ENCODE measurements at regions not wholly inside any gene's neighbourhood (a gene's known extent, or its start where the extent isn't known, plus 50 kb on each side); places are given as distances from the start of the nearest gene placed in this dataset.

DNA sequence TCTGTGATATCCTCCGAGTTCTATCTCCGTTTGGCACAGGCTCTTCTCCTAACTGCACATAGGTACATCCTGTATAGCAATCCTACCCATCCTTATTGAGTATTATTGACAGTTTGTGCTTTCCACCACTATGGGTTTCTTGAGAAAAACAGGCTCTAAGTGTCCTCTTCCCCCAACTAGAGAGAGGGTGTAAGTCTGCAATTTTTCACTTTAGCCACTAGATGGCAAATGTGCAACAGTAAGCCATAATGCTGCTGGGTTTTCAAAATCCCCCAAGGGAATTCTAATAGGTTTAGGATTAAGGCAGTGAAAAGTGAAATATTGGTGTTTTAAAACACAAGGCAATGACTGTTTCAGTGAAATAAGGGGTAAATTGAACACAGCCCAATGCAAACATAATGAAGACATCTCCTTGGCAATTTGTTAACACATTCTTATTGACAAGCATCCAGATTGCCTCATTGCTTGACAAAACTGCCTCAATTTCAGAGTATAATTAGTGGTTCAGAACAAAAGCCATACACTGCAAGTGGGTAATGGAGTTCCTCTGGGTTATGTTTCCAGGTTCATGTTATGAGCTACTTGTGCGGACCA lies 239.0 kb upstream of the HTR2C start:
- Histone ChIP-seq H3K9me3 (ENCODE audit: low read length) (no peaks in the 10 kb centered on the region), H3K36me3 (ENCODE audit: insufficient read depth, low read length) (no peaks in the 10 kb centered on the region), H3K27ac (ENCODE audit: low read depth, low read length, poor library complexity, severe bottlenecking) (no peak overlapping the region), H3K27me3 (ENCODE audit: insufficient read depth, low read length) (no peaks in the 10 kb centered on the region), H3K9me2 (ENCODE audit: low read depth, low read length) (no peaks in the 10 kb centered on the region), H4K20me1 (ENCODE audit: insufficient read depth, low read length) (no peaks in the 10 kb centered on the region), H2AFZ (ENCODE audit: low read length) (no peak overlapping the region), H3K79me2 (ENCODE audit: insufficient read depth, low read length) (no peaks in the 10 kb centered on the region), H3K9ac (ENCODE audit: low read length) (no peak overlapping the region), H3K4me3 (ENCODE audit: low read depth, low read length, poor library complexity, severe bottlenecking) (no peak overlapping the region), H3F3A (ENCODE audit: insufficient read depth, low read length) (no peaks in the 10 kb centered on the region), H3K4me2 (ENCODE audit: low read length) (no peak overlapping the region), H3K4me1 (ENCODE audit: insufficient read depth, low read length, severe bottlenecking) (no peaks in the 10 kb centered on the region)
- TF ChIP-seq, protein P1, sequence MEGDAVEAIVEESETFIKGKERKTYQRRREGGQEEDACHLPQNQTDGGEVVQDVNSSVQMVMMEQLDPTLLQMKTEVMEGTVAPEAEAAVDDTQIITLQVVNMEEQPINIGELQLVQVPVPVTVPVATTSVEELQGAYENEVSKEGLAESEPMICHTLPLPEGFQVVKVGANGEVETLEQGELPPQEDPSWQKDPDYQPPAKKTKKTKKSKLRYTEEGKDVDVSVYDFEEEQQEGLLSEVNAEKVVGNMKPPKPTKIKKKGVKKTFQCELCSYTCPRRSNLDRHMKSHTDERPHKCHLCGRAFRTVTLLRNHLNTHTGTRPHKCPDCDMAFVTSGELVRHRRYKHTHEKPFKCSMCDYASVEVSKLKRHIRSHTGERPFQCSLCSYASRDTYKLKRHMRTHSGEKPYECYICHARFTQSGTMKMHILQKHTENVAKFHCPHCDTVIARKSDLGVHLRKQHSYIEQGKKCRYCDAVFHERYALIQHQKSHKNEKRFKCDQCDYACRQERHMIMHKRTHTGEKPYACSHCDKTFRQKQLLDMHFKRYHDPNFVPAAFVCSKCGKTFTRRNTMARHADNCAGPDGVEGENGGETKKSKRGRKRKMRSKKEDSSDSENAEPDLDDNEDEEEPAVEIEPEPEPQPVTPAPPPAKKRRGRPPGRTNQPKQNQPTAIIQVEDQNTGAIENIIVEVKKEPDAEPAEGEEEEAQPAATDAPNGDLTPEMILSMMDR (IDR thresholded peaks at IDR 0.05; ENCODE audit: low read length), result peak; percentile 57; the same call in 1 of the 2 replicates
- TF ChIP-seq EZH2 (IDR thresholded peaks at IDR 0.05; ENCODE audit: borderline replicate concordance, low read length), result no peak

DNA sequence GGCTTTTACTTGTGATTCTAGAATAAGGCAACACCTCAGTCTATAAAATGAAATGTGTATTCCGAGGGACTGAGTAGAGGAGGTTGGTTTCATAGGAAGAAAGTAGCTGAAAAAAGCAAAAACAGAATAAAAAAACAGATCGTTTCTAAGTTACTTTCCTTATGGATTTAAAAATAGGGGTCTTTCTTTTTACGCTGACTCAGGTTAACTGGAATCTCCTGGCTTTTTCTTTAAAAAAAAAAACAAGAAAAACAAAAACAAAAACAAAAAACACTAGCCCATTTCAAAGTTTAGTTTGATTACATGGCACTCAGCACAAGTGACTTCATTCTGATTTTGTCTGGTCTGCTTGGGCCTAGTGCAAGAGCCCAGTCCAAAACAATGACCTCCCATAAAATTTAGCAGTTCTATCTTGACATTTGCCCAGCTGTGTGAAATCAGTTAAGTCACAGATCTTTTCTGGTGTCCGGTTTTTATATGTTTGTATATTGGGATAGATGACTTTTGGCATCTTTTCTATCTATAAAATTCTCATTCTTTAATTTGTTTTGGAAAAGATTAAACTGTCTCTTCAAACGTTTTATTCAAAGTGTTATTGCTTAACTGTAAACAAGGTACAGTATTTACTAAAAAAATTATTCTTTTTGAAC lies 222.7 kb upstream of the HTR2C start:
- no peak overlapping the region for H3K9ac ChIP-seq (ENCODE audit: low read length)
- no peaks in the 10 kb centered on the region for H3K4me1 ChIP-seq (ENCODE audit: insufficient read depth, low read length, severe bottlenecking)
- H2AFZ ChIP-seq (ENCODE audit: low read length), result no peak overlapping the region
- no peak overlapping the region for H3K27ac ChIP-seq (ENCODE audit: low read depth, low read length, poor library complexity, severe bottlenecking)
- H3K36me3 ChIP-seq (ENCODE audit: insufficient read depth, low read length), result no peaks in the 10 kb centered on the region
- H3K4me2 ChIP-seq (ENCODE audit: low read length), result no peak overlapping the region
- no peaks in the 10 kb centered on the region for H3F3A ChIP-seq (ENCODE audit: insufficient read depth, low read length)
- no peaks in the 10 kb centered on the region for H3K79me2 ChIP-seq (ENCODE audit: insufficient read depth, low read length)
- H3K4me3 ChIP-seq (ENCODE audit: low read depth, low read length, poor library complexity, severe bottlenecking), result no peak overlapping the region
- no peak for TF ChIP-seq EZH2 (IDR thresholded peaks at IDR 0.05; ENCODE audit: borderline replicate concordance, low read length)
- TF ChIP-seq, protein P1 (IDR thresholded peaks at IDR 0.05; ENCODE audit: low read length), result no peak
- H3K9me3 ChIP-seq (ENCODE audit: low read length), result no peaks in the 10 kb centered on the region
- H4K20me1 ChIP-seq (ENCODE audit: insufficient read depth, low read length), result no peaks in the 10 kb centered on the region
- no peaks in the 10 kb centered on the region for H3K9me2 ChIP-seq (ENCODE audit: low read depth, low read length)
- no peaks in the 10 kb centered on the region for H3K27me3 ChIP-seq (ENCODE audit: insufficient read depth, low read length)

DNA sequence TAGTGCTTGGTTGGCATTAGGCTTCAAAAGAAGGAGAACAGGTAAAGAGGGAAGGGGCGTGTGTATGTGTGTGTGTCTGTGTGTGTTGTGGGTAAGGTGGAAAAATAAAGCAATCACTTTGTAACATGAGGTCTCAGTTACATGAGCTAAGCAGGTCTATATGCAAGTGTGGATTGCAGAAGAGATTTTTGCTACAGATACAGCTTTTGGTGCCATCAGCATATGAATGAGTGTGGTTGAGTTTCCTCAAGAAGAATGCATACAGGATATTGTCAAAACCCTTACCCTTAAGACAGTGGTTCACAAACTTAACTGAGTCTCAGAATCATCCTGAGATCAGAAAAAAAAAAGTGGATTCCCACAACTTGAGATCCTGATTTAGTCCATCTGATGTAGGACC lies 220.5 kb upstream of the HTR2C start:
- Histone ChIP-seq H3K9me2 (ENCODE audit: low read depth, low read length) (no peaks in the 10 kb centered on the region), H2AFZ (ENCODE audit: low read length) (no peak overlapping the region), H3K4me2 (ENCODE audit: low read length) (no peak overlapping the region), H3K4me1 (ENCODE audit: insufficient read depth, low read length, severe bottlenecking) (no peaks in the 10 kb centered on the region), H3K9ac (ENCODE audit: low read length) (no peak overlapping the region), H3F3A (ENCODE audit: insufficient read depth, low read length) (no peaks in the 10 kb centered on the region), H4K20me1 (ENCODE audit: insufficient read depth, low read length) (no peaks in the 10 kb centered on the region), H3K9me3 (ENCODE audit: low read length) (no peaks in the 10 kb centered on the region), H3K36me3 (ENCODE audit: insufficient read depth, low read length) (no peaks in the 10 kb centered on the region), H3K79me2 (ENCODE audit: insufficient read depth, low read length) (no peaks in the 10 kb centered on the region), H3K27me3 (ENCODE audit: insufficient read depth, low read length) (no peaks in the 10 kb centered on the region), H3K4me3 (ENCODE audit: low read depth, low read length, poor library complexity, severe bottlenecking) (no peak overlapping the region), H3K27ac (ENCODE audit: low read depth, low read length, poor library complexity, severe bottlenecking) (no peak overlapping the region)
- TF ChIP-seq, protein P1 (IDR thresholded peaks at IDR 0.05; ENCODE audit: low read length), result no peak
- no peak for TF ChIP-seq EZH2 (IDR thresholded peaks at IDR 0.05; ENCODE audit: borderline replicate concordance, low read length)

Measured in OCI-LY1 (cell line).